ENCODE measurements at regions not wholly inside any gene's neighbourhood (a gene's known extent, or its start where the extent isn't known, plus 50 kb on each side); places are given as distances from the start of the nearest gene placed in this dataset.

GRCh38 chr13:106056851-106057250 is 478.6 kb downstream of the EFNB2 start:
- TF ChIP-seq CTCF (IDR thresholded peaks at IDR 0.05; ENCODE audit: low read length) (no peak), EZH2 (IDR thresholded peaks at IDR 0.05; ENCODE audit: borderline replicate concordance, low read length) (no peak)
